ENCODE measurements at regions not wholly inside any gene's neighbourhood (a gene's known extent, or its start where the extent isn't known, plus 50 kb on each side); places are given as distances from the start of the nearest gene placed in this dataset.

- TF ChIP-seq EZH2 (IDR thresholded peaks at IDR 0.05; ENCODE audit: borderline replicate concordance, control insufficient read depth, low read depth, low read length) (no peak), ZBTB40 (IDR thresholded peaks at IDR 0.05; ENCODE audit: borderline replicate concordance) (no peak), CTCF (IDR thresholded peaks at IDR 0.05 in 2 of 3, conservative IDR thresholded peaks at IDR 0.05 in 1 of 3; ENCODE audit: control insufficient read depth in 2 of 3, extremely low read depth in 1 of 3, insufficient read depth in 1 of 3, low read depth in 3 of 3, low read length in 3 of 3) (no peak), CEBPZ (IDR thresholded peaks at IDR 0.05; ENCODE audit: low read depth, low read length) (no peak), POLR2A (IDR thresholded peaks at IDR 0.05; ENCODE audit: low read depth, low read length) (no peak), TAF1 (IDR thresholded peaks at IDR 0.05; ENCODE audit: borderline replicate concordance, low read depth, low read length) (no peak), PAX8 (IDR thresholded peaks at IDR 0.05) (no peak), BCLAF1 (IDR thresholded peaks at IDR 0.05) (no peak), RCOR1 (conservative IDR thresholded peaks at IDR 0.05; ENCODE audit: low read depth, low read length) (no peak), EGR1 (IDR thresholded peaks at IDR 0.05; ENCODE audit: borderline replicate concordance in 1 of 2, low read depth in 2 of 2, low read length in 2 of 2) (no peak), ZBTB11 (CRISPR knock-in tag; IDR thresholded peaks at IDR 0.05) (no peak), HCFC1 (IDR thresholded peaks at IDR 0.05; ENCODE audit: low read length) (no peak), SMAD1 (IDR thresholded peaks at IDR 0.05; ENCODE audit: low read depth, partially characterized antibody) (no peak), NR2C2 (IDR thresholded peaks at IDR 0.05; ENCODE audit: borderline replicate concordance, control insufficient read depth, insufficient read length, low read depth) (no peak)
Measured at GRCh38 chr4:160514126-160514525, 1411.2 kb downstream of the RAPGEF2 start.
